Activated CD4-positive, alpha-beta T cell treated with anti-CD3 and anti-CD28 coated beads, Interleukin-2, Interleukin-6, amounts not matched to agents 100 ng/mL and 50 ng/mL, durations not matched to agents 16 hours and 8 hours (primary cell): ENCODE measurements at regions not wholly inside any gene's neighbourhood (a gene's known extent, or its start where the extent isn't known, plus 50 kb on each side); places are given as distances from the start of the nearest gene placed in this dataset.
"Not testable (repeated sequence)": the region's sequence is repeated elsewhere in the genome, so short reads cannot be mapped to it uniquely, and the experiment has no call there.

Source experiments
- DNase-seq: peaks from one replicate; pipeline ENCODE4 v3.0.0-alpha.2; 2020

DNA sequence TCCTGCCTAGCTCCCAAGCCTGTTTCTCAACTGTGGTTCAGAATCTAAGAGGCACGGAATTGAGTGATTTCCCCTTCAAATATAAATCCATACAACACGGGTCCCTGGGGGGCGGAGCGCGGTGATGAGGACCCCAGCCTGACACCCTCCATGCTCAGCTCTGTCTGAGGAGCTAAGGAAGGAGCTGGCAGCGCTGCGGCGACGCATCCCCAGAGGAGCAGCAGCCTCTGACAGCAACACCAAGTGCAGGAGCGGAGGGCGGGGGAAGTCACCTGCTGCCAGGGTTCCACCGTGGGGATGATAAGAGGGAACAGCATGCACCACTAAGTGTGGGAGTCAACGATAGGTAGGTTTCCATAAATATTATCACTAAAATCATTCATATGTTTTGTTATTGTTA is 72.6 kb upstream of the VWC2 start:
- no peak for DNase-seq

DNA sequence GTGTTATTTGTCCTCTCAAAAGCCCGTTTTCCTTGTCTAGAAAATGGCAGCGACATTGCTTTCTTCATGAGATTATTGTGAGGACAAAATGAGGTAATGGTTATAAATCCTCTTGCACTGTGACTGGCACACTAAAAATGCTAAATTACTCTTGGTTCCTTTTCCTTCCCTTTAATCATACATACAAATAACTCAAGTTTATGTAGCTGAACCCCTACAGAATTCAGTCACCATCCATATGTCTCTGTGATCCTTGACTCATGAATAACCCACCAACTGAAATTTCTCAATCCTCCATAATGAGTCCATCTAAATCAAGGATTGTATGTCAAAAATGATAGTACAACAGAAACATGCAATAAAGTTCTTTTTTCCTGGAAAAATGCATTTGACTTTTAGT is 71.3 kb upstream of the VWC2 start:
- DNase-seq, result no peak

- DNase-seq, result no peak
Observed at GRCh38 chr7:49703337-49703736, 70.1 kb upstream of the VWC2 start.

- DNase-seq, result no peak
Observed at GRCh38 chr7:49703881-49704280, 69.6 kb upstream of the VWC2 start.

DNA sequence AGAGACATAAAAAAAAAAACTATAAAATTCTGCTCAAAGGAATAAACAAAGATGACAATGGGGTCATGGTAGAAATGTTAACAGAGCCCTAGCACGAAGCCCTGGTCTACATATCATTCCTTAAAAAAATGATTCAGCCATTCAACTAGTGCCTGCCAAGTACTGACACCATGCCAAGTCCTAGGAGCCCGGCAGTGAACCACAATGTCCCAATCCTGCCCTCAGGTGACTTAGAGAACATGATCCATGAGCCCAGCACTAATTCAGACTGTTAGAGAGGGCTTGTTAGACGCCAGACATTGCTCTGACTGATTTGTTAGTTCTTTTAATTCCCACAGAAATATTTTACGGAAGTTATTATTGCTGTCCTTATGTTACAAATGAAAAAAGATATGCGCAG is 67.3 kb upstream of the VWC2 start:
- no peak for DNase-seq

DNA sequence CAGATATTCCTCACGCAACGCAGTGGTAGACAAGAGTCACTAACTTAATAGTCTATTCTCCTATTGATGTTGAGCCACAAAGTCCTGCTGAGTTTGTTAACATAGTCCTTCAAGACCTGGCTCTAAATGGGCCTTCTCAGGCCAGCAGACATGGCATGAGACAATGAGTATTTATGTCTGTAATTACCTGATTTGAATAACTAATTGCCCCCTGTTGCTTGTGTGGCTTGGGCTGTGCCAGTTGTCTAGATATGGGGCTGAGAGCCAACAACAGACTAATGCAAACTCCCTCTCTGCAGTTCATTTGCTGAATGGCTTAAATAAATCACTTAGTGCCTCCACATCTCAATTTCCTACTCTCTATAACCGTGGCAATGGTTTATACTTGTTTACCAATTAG is 65.5 kb upstream of the VWC2 start:
- DNase-seq, result no peak

DNA sequence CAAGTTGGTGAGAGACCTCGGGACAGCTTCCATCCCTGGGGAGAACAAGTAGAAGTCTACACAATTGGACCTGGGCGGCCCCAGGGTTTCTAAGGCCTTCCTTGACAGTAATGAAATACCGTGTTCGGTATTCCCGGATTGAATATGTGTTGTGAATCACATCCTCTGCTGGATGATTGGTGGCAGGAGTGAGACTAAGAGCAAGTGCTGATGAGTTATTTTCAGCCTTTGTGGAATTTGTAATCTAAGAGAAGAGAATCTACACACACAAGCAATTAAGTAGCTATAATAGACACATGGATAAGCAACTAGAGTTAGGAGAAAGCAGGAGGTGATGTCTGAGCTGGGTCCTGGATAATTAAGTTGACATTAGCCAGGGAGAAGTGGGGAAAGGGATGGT is 64.8 kb upstream of the VWC2 start:
- DNase-seq, result no peak

- DNase-seq, result not testable (repeated sequence)
Observed at GRCh38 chr7:49711072-49711723, 62.2 kb upstream of the VWC2 start.

DNA sequence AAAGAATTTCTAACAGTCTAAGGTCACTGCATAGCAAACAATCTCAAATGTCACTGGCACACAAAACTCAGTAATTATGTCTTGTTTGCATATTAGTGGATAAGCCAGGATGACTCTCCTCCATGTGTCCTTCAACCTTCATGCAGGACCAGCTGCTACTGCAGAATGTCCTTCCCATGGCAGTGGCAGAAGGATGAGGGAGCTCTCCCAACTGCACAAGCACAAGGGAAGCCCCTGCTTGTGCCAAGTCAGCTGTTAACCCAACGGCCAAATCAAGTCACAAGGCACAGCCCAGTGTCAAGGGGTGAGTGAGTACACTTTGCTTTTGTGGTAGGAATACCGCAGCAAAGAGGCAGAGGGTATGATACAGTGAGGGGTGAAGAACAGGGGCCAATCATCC is 59.3 kb upstream of the VWC2 start:
- no peak for DNase-seq

GRCh38 chr7:49715486-49715885 is 58.0 kb upstream of the VWC2 start:
- DNase-seq, result no peak

- DNase-seq, result no peak
Observed at GRCh38 chr7:49717547-49717946, 55.9 kb upstream of the VWC2 start.

DNA sequence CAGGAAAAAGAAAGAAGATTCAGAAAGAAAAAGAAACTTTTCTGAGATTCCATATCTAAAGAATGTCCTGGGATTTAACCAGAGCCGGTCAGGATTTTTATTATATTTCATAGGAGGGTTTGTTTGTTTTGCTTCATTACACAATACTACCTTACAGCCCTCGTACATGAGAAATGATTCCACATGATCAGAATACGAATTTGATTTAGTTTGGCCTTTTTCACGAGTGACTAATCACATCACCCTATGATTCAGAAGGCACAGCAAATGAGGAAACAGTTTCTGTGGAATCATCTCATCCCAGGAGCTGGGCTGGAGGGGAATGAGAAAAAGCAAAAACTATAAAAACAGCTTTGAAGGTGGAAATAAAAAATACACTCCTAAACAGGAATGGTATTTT is 54.7 kb upstream of the VWC2 start:
- no peak for DNase-seq

- no peak for DNase-seq
Observed at GRCh38 chr7:49721441-49721840, 52.0 kb upstream of the VWC2 start.
